Loucy (cell line): ENCODE measurements at regions not wholly inside any gene's neighbourhood (a gene's known extent, or its start where the extent isn't known, plus 50 kb on each side); places are given as distances from the start of the nearest gene placed in this dataset.

Experiments used
- H2AFZ ChIP-seq: fragments of 200-600 bp; sonication (generic); 2 replicates; pipeline ENCODE4 v1.6.0; 2016; ENCODE audit warnings: antibody characterized with exemption, mild to moderate bottlenecking, low read length, moderate library complexity
- H3F3A ChIP-seq: fragments of 200-600 bp; 2 replicates; pipeline ENCODE4 v1.6.0; 2016; ENCODE audit warnings: antibody characterized with exemption, low read depth, mild to moderate bottlenecking
- H3K27me3 ChIP-seq: fragments of 200-600 bp; sonication (generic); 2 replicates; pipeline ENCODE4 v1.6.1; 2014; ENCODE audit warnings: low read length, mild to moderate bottlenecking; ENCODE audit not compliant: insufficient read depth, poor library complexity, severe bottlenecking
- H3K36me3 ChIP-seq: fragments of 200-600 bp; sonication (generic); 2 replicates; pipeline ENCODE4 v1.6.1; 2016; ENCODE audit warnings: low read length; ENCODE audit not compliant: insufficient read depth
- H3K4me1 ChIP-seq: fragments of 200-600 bp; sonication (generic); 2 replicates; pipeline ENCODE4 v1.5.1; 2014; ENCODE audit warnings: low read length, mild to moderate bottlenecking; ENCODE audit not compliant: insufficient read depth, poor library complexity, severe bottlenecking
- H3K4me2 ChIP-seq: fragments of 200-600 bp; sonication (generic); 2 replicates; pipeline ENCODE4 v1.6.0; 2014; ENCODE audit warnings: antibody characterized with exemption, low read length, low read depth, mild to moderate bottlenecking; ENCODE audit not compliant: poor library complexity, severe bottlenecking
- H3K4me3 ChIP-seq: fragments of 200-600 bp; sonication (generic); 2 replicates; pipeline ENCODE4 v1.5.1; 2014; ENCODE audit warnings: low read length, mild to moderate bottlenecking, mixed read lengths; ENCODE audit not compliant: poor library complexity, severe bottlenecking
- H3K79me2 ChIP-seq: fragments of 200-600 bp; sonication (generic); 2 replicates; pipeline ENCODE4 v1.6.1; 2014; ENCODE audit warnings: low read length; ENCODE audit not compliant: insufficient read depth
- H3K9ac ChIP-seq: fragments of 200-600 bp; sonication (generic); 2 replicates; pipeline ENCODE4 v1.6.0; 2014; ENCODE audit warnings: mild to moderate bottlenecking, low read depth, low read length, moderate library complexity; ENCODE audit not compliant: poor library complexity, severe bottlenecking
- H3K9me2 ChIP-seq: fragments of 200-600 bp; sonication (generic); replicated peaks from 2 replicates; pipeline ENCODE4 v1.6.1; 2016; ENCODE audit warnings: low read depth, low read length, mixed read lengths
- H3K9me3 ChIP-seq: fragments of 200-600 bp; sonication (generic); 2 replicates; pipeline ENCODE4 v1.6.1; 2014; ENCODE audit warnings: mild to moderate bottlenecking, antibody characterized with exemption, low read length, low read depth; ENCODE audit not compliant: insufficient read depth
- H4K20me1 ChIP-seq: fragments of 200-600 bp; sonication (generic); 2 replicates; pipeline ENCODE4 v1.6.0; 2014; ENCODE audit warnings: antibody characterized with exemption, low read length, mild to moderate bottlenecking; ENCODE audit not compliant: insufficient read depth, poor library complexity, severe bottlenecking
- CTCF ChIP-seq: fragments of 200-600 bp; sonication (generic); conservative IDR thresholded peaks from 2 replicates; pipeline ENCODE4 v1.5.1; 2014; ENCODE audit warnings: mild to moderate bottlenecking, antibody characterized with exemption, low read length
- EZH2phosphoT487 ChIP-seq: fragments of 200-600 bp; IDR thresholded peaks from 2 replicates; pipeline ENCODE4 v1.6.1; 2018; ENCODE audit warnings: antibody characterized with exemption, mild to moderate bottlenecking, moderate library complexity, borderline replicate concordance

GRCh38 chr18:76264198-76264875 lies 230.7 kb downstream of the ZNF516 start:
- Histone ChIP-seq H3K4me1 (no peaks in the 10 kb centered on the region), H2AFZ (no peak overlapping the region), H3K79me2 (no peaks in the 10 kb centered on the region), H3K27me3 (no peaks in the 10 kb centered on the region), H3K36me3 (no peaks in the 10 kb centered on the region), H4K20me1 (no peaks in the 10 kb centered on the region), H3K4me3 (no peak overlapping the region), H3F3A (no peaks in the 10 kb centered on the region), H3K9me3 (no peaks in the 10 kb centered on the region), H3K4me2 (no peak overlapping the region), H3K9ac (no peak overlapping the region), H3K9me2 (no peaks in the 10 kb centered on the region)
- TF ChIP-seq EZH2phosphoT487, result no peak
- no peak for TF ChIP-seq CTCF

DNA sequence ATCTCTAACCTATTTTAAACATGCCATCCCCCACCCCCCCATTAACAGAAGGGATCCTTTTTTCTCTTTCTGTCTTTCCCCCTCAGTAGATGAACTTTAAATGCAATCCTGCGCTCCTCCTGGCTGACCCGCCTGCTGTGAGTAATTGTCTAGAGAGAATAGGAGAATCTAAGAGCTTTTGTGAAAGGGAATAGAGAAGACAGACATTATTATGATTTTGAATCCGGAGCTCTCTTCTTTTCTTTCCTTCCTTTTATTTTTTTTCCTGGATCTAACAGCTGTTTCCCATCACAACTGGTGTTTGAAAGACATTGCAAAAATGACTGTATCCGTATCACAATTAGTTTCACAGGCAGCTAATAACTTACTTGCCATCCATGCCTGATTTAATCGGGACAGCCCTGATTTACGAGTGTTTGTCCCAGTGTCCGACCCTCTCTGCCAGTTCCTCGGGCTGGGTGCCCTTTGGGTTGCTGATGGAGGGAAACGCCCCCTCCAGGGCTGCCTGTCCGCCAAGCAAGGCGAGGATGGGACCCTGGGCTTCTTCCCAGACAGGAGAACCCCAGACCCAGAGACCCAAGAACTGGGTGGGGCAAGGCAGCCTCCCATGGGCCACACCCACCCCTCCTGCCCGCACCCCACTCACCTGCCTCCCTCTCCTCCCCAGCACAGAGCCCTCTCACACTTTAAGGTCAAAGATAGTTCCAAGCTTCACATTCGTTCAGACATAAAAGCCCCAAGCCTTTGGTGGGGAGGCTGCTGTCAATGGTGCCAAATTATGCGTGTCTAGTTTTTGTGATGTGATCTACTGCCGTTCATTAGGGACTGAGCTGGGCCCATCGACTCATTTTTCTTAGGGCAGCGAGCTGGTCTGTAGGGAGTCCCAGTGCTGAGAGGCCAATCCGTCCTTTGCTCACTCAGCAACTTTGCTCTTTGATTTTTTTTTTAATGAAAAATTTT lies 231.7 kb downstream of the ZNF516 start:
- Histone ChIP-seq H3K9me3 (no peaks in the 10 kb centered on the region), H3K4me1 (no peaks in the 10 kb centered on the region), H3K36me3 (no peaks in the 10 kb centered on the region), H3K9ac (no peak overlapping the region), H2AFZ (no peak overlapping the region), H3F3A (no peaks in the 10 kb centered on the region), H4K20me1 (no peaks in the 10 kb centered on the region), H3K4me3 (no peak overlapping the region), H3K4me2 (no peak overlapping the region), H3K79me2 (no peaks in the 10 kb centered on the region), H3K27me3 (no peaks in the 10 kb centered on the region), H3K9me2 (no peaks in the 10 kb centered on the region)
- TF ChIP-seq EZH2phosphoT487 (no peak), CTCF (no peak)

- no peaks in the 10 kb centered on the region for H3K36me3 ChIP-seq
- H3K4me3 ChIP-seq, result no peak overlapping the region
- H3K4me2 ChIP-seq, result no peak overlapping the region
- TF ChIP-seq CTCF (no peak), EZH2phosphoT487 (no peak)
- no peak overlapping the region for H2AFZ ChIP-seq
- no peaks in the 10 kb centered on the region for H3K27me3 ChIP-seq
- no peaks in the 10 kb centered on the region for H3K9me2 ChIP-seq
- no peaks in the 10 kb centered on the region for H3K79me2 ChIP-seq
- no peaks in the 10 kb centered on the region for H3K9me3 ChIP-seq
- H3K4me1 ChIP-seq, result no peaks in the 10 kb centered on the region
- no peak overlapping the region for H3K9ac ChIP-seq
- no peaks in the 10 kb centered on the region for H3F3A ChIP-seq
- no peaks in the 10 kb centered on the region for H4K20me1 ChIP-seq
Measured at GRCh38 chr18:76260941-76261472, 234.0 kb downstream of the ZNF516 start.
